Activated naive CD4-positive, alpha-beta T cell treated with anti-CD3 and anti-CD28 coated beads, Interleukin-2, amount 50 U/mL, for 72 hours (primary cell): ENCODE measurements at regions not wholly inside any gene's neighbourhood (a gene's known extent, or its start where the extent isn't known, plus 50 kb on each side); places are given as distances from the start of the nearest gene placed in this dataset.

Source experiments
- ATAC-seq, 2 donors: fragments of 150-1000 bp; cut with Tn5 transposase; 2 replicates each; pipeline ENCODE4 v1.10.0; 2021; ENCODE audit warnings: mild to moderate bottlenecking in 2 of 2, moderate library complexity in 2 of 2
- DNase-seq, 2 donors: peaks; one replicate each; pipeline ENCODE4 v3.0.0; 2021 to 2022; ENCODE audit warnings: low spot score in 2 of 2
- H3K27ac Mint-ChIP-seq, 2 donors: one replicate each; pipeline ENCODE4 v1.8.0; 2022; ENCODE audit warnings: mild to moderate bottlenecking in 2 of 2, mixed read lengths in 2 of 2
- H3K36me3 Mint-ChIP-seq, 2 donors: one replicate each; pipeline ENCODE4 v1.8.0; 2022; ENCODE audit warnings: mixed read lengths in 2 of 2
- H3K9me3 Mint-ChIP-seq, 2 donors: one replicate each; pipeline ENCODE4 v1.8.0; 2022; ENCODE audit warnings: mixed read lengths in 2 of 2

DNA sequence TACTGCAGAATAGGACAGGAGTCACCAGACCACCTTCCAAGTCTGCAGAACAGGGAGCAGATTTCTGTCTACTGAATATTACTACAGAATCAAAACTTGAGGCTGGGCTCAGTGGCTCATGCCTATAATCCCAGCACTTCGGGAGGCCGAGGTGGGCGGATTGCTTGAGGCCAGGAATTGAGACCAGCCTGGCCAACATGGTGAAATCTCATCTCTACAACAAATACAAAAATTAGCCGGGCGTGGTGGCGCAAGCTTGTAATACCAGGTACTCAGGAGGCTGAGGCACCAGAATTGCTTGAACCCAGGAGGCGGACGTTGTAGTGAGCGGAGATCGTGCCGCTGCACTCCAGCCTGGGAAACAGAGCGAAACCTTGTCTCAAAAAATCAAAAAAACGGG, 710.8 kb upstream of the WWC1 start:
- H3K9me3 Mint-ChIP-seq, result no peaks in the 10 kb centered on the region
- H3K27ac Mint-ChIP-seq, result no peak overlapping the region

DNA sequence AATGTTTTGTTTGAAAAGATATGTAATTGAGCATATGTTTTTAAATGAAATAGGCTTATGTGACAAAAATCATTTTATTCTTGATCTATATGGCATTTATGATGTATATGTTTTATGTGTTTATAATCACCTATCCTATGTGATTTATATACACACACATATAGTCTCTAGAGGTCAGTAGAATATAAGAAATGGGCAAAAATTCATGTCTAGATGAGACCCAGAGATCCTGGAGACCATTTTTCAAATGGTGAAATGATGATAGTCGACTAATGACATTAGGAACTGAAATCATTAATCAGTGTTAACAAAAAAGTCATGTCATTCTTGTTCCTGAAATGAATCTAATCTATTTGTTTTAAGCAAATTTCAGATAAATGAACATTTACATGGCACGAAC, 709.2 kb upstream of the WWC1 start:
- Mint-ChIP-seq H3K9me3 (no peaks in the 10 kb centered on the region), H3K36me3 (no peaks in the 10 kb centered on the region), H3K27ac (no peak overlapping the region)
- ATAC-seq, result no peak
- DNase-seq, result no peak

More for the DNA sequence above, 710.8 kb upstream of the WWC1 start:
- ATAC-seq, result no peak
- no peak for DNase-seq
- H3K36me3 Mint-ChIP-seq, result no peaks in the 10 kb centered on the region

DNA sequence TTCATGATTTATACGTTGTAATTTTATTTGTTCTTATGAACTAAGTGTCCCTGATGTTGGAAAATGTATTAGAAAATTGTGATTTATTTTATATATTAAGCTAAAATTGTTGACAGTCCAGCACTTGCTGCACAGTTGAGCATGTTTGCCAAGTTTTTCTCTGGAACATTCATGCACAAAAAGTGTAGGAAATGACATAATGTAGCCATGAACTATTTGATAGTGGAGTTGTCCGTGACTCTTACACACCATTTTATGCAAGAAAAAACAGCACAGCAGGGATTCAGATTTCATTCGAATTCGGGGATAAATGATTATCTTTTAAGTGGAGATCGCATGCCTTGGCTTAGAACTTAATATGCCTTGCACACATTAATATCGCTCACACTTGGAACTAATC, 708.6 kb upstream of the WWC1 start:
- ATAC-seq, result no peak
- H3K36me3 Mint-ChIP-seq, result no peaks in the 10 kb centered on the region
- no peak overlapping the region for H3K27ac Mint-ChIP-seq
- no peak for DNase-seq
- no peaks in the 10 kb centered on the region for H3K9me3 Mint-ChIP-seq

DNA sequence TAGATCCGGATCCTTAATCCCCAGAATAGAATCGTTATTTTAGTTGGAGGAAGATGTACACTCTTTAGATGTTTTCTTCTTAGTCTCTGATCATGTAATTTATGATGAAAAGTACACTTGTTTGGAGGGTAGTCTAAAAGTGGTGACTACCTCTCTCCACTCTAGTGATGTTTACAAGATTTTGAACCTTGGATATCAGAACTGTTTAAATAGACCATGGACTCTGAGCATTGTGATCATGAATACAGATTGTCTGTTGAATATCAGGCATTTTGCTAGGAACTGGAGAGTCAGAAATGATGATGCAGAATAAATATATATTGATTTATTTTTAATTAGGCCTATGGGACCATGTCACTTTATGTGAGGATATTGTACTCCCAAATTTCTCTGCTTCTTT, 706.3 kb upstream of the WWC1 start:
- Mint-ChIP-seq H3K9me3 (no peaks in the 10 kb centered on the region), H3K27ac (no peak overlapping the region), H3K36me3 (no peaks in the 10 kb centered on the region)
- DNase-seq, result no peak
- no peak for ATAC-seq

DNA sequence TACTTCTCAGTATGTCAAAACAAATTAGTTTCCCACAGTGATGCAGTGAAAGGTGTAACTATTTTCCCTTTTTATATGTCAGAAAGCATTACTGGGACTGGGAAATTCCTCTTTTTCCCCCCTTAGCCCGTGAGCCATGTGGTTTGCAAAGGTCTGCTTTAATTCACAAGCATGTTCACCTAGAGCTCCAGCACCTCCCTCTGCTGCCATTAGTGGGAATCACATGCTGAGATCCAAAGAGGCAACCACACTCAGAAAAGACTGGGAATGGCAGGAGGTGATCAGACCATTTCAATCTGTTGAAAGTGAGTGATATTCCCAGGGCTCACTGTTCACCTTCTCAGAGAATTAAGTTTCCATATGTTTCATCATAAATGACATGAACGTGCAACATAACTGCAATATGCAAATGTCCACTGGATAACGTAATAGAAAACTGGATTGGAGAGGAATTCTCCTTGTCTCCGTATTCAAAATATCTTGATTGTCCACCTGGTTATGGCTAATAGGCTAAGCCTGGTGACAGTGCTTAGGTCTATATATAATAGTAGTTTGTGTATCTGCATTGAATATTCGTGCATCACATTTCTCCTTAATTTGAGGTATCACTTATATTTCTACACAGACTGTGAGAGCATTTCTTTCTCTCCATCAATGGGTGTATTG, 703.5 kb upstream of the WWC1 start:
- DNase-seq (no peak), ATAC-seq (no peak)
- Mint-ChIP-seq H3K27ac (no peak overlapping the region), H3K36me3 (no peaks in the 10 kb centered on the region), H3K9me3 (no peaks in the 10 kb centered on the region)

DNA sequence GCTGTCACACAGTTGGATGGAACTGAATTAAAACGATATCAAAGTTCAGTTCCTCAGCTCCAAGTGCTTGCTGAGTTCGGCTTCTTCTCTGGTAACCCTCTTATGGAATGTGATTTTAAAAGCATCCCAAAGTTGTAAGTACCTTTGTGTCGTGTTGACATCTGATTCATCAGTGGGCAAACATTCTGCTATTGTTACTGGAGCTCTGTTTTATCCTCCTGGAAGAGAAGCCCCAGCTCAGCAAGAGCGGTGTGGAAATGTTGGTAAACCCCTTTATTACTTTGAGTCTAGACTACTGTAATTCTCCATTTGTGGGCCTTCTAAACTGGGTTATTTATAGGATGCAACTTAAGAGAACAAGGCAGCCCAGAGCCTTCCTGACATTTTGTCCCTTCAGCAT, 699.3 kb upstream of the WWC1 start:
- ATAC-seq (no peak), DNase-seq (no peak)
- Mint-ChIP-seq H3K9me3 (no peaks in the 10 kb centered on the region), H3K27ac (no peak overlapping the region), H3K36me3 (no peaks in the 10 kb centered on the region)

DNA sequence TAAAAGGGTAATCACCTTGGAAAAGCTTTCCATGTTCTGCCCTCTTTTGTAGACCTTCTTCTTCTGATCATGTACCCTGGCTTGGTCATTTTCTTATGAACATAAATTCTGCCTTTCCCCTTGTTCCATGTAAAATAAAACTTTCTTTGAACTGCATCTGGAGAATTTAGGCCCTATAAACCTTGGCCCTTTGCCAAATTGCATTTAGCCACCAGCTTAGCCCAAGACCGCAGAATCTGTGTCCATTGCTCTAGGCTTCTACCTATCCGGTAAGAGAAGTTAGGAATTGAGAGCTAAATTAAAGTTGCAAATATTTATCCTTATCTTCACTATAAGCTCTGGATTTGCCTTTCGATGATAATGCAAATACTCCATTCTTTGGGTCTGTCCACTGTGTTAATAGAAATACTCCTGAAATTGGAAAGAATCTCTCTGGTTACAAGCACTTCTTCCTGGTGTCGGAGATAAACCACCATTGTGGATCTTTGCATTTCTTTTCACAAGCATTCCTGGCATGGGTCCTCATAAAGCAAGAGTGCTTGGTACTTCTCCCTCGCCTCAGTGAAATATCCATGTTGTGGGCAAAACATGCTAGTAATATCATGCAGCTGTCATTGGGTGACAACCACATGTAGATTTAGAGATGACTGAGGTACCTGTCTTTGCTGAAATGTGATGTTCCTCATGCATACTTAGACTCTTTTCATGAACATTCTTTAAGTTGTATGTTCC, 698.0 kb upstream of the WWC1 start:
- ATAC-seq (no peak), DNase-seq (no peak)
- no peaks in the 10 kb centered on the region for H3K36me3 Mint-ChIP-seq
- no peak overlapping the region for H3K27ac Mint-ChIP-seq
- no peaks in the 10 kb centered on the region for H3K9me3 Mint-ChIP-seq

DNA sequence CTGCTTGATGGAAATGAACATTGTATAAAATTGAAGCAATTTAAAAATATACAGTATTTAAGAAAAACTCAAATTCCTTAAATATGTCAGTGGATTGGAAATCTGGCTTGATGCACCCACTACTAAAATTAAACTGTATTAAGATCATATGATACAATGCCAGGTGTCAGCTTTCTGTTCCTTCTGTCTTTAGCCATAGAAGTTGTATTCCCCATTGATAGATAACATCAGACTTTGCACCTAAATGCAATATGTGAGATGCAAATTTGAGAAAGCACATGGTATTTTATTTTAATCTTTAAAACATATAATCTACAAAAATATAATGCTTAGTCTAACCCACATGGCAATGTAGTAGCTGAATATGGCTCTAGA, 697.4 kb upstream of the WWC1 start:
- no peaks in the 10 kb centered on the region for H3K9me3 Mint-ChIP-seq
- ATAC-seq (no peak), DNase-seq (no peak)
- H3K27ac Mint-ChIP-seq, result no peak overlapping the region
- no peaks in the 10 kb centered on the region for H3K36me3 Mint-ChIP-seq

DNA sequence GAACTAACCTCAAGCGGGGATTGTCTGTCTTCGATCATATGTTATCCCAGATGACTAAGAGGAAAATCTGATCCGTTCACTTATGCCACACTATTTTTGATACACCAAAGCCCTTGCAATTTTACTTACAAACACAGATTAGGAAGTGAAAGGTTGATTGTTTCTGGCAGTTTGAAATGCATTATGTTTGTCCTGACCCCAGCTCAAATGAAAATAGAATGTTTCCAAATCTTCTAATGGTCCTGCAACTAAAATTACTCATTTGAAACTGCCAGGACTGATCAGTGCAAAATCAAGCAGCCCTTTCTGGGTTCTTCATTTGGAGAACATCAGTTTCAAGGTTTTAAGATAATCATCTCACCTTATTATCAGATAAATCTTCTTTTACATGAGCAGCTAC, 696.7 kb upstream of the WWC1 start:
- no peak for DNase-seq
- Mint-ChIP-seq H3K36me3 (no peaks in the 10 kb centered on the region), H3K9me3 (no peaks in the 10 kb centered on the region), H3K27ac (no peak overlapping the region)
- ATAC-seq, result no peak

DNA sequence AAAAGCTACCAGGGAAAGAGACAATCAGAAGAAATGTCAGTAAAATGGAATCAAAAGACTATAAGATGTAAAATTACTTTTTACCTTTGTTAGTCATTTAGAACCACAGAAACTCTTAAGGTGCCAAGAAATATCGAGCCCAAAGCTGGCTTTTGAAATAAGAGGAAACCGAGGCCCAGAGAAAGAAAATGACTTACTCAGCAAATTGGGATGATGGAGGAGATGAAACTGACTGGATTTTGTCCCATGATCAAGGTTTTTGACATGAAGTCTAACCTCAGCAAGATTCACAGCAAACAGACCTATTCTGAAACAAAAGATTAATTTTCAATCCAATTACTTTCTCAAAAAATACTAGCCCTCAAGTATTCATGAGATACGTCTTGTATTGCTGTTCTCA, 696.2 kb upstream of the WWC1 start:
- no peaks in the 10 kb centered on the region for H3K36me3 Mint-ChIP-seq
- DNase-seq, result no peak
- H3K9me3 Mint-ChIP-seq, result no peaks in the 10 kb centered on the region
- no peak for ATAC-seq
- no peak overlapping the region for H3K27ac Mint-ChIP-seq

DNA sequence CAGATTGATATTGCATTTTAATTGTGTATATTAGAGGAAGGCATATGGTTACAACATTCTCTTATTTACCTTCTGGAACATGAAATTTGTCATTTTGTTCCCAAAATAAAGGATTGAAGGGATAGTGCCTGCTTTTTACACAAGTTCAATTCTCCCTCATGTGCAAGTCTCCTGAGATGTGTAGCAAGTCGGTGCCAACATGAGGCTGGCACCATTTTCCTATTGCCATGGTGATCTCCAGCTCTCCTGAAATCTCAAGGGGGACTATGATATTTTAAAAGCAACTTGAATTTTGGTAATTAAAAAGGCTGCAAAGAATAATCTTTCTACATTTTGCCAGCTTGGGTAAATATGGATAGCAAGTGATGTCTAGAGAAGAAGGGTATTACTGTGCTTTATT, 693.3 kb upstream of the WWC1 start:
- H3K27ac Mint-ChIP-seq, result no peak overlapping the region
- no peak for ATAC-seq
- no peak for DNase-seq
- no peaks in the 10 kb centered on the region for H3K9me3 Mint-ChIP-seq
- no peaks in the 10 kb centered on the region for H3K36me3 Mint-ChIP-seq

DNA sequence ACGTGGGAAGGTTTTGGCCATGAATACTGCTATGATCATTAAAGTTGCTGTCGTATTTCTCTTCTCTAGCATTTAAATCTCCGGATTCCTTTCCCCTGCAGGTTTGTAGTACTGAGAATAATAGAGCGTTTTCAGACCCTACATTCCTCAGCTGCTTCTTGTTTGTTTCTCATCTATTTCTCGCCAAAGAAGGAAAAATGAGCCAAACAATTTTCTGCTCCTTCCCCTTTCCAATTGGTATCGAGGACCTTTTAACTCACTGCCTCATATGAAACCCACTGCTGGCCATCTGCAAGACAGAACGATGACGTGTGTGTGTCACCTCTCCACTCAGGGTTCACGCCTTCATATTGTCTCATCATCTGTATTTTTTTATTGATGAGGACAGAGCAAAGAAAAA, 689.4 kb upstream of the WWC1 start:
- ATAC-seq, result no peak
- no peak for DNase-seq
- no peaks in the 10 kb centered on the region for H3K9me3 Mint-ChIP-seq
- no peak overlapping the region for H3K27ac Mint-ChIP-seq
- no peaks in the 10 kb centered on the region for H3K36me3 Mint-ChIP-seq

DNA sequence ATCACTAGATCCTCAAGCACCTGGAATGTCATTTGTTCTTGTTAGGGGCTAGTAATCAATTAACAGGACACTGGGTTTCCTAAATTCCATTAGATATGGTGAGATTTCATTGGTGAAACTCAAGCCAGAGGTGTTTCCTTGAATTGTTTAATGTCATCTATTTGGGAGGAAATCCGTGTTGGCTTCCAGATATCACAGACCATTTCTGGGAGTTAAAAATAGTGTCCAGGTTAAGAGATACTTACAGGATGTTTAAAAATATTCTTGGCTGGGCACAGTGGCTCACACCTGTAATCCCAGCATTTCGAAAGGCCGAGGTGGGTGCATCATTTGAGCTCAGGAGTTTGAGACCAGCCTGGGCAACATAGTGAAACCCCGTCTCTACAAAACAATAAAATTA, 688.3 kb upstream of the WWC1 start:
- ATAC-seq (no peak), DNase-seq (no peak)
- H3K9me3 Mint-ChIP-seq, result no peaks in the 10 kb centered on the region
- H3K36me3 Mint-ChIP-seq, result no peaks in the 10 kb centered on the region
- no peak overlapping the region for H3K27ac Mint-ChIP-seq

DNA sequence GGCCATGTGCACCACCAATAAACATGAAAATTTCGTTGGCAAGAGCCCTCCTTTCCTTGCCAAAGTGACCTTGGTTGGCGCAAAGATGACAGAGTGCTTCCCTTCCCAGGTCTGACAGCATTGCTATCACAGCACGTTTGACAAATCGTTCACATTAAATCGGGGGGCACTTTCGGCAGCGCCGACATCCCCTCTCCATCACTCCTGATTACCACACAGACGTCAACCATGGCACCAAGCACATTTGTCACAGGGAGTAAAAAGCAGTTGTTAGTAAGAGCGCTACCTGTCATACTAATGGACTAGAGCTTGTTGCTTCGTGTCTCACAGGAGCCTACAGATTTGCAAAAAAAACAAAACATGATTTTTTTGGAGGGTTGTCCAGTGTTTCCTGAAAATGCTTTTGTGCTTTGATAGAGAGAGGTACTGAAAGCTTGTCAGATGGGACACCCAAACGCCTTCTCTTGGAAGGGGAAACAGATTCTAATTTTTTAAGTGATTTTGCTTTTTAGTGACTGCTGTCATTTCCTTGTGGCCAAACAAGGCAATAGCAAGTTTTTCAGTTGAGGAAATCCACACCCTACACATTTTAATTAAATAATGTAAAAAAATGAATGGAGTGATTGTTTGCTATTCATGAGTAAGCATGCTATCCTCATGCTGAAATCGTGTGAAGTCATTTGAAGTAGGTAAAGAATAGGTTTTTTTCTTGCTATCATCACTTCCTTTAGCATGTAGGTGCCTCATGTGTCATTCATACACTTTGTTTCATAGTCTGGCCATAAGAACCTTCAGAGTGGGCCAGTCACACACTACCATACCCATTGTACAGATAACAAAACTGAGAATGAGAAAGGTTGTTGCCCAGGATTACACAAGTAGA, 682.8 kb upstream of the WWC1 start:
- DNase-seq, result no peak
- Mint-ChIP-seq H3K27ac (no peak overlapping the region), H3K36me3 (no peaks in the 10 kb centered on the region)

DNA sequence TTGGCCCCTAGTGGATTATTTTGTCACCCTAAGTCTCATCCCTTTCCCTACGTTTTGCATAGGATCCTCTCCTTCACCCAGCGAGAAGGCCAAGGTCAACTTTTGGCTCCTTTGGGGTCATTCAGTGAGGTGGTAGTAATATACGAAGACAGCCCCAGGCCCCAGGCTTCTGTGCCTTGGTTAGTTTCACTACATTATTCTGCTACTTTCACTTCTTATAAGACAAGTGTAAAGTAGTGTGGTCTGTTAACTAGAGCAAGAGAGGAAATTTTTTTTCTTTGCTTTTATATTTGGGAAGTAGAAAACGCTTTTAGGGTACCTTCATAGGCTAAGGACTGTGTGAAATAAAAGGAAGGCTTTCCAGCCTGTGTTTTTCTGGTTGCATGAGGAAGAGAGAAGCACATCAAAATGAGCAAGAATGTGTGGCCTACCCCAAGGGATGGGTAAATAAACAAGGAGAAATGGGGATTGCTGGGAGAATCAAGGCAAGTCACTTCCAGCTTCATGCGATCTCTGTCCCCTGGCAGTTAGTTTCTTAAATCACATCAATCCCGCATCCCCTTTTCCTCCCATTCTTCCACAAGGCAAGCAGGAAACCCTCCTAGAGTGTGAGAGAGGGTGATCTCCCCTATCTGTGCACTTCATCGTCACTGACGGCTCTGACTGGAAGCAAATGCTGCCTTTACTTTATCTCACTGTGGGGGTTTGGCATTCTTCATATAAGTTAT, 677.0 kb upstream of the WWC1 start:
- Mint-ChIP-seq H3K27ac (no peak overlapping the region), H3K9me3 (peaks cover 0 to 5% of the 10 kb centered on the region in 2 donors), H3K36me3 (no peaks in the 10 kb centered on the region)
- DNase-seq (no peak), ATAC-seq (no peak)

More for the DNA sequence above, 682.8 kb upstream of the WWC1 start:
- no peak for ATAC-seq
- peaks cover 0 to 3% of the 10 kb centered on the region in 2 donors for H3K9me3 Mint-ChIP-seq

DNA sequence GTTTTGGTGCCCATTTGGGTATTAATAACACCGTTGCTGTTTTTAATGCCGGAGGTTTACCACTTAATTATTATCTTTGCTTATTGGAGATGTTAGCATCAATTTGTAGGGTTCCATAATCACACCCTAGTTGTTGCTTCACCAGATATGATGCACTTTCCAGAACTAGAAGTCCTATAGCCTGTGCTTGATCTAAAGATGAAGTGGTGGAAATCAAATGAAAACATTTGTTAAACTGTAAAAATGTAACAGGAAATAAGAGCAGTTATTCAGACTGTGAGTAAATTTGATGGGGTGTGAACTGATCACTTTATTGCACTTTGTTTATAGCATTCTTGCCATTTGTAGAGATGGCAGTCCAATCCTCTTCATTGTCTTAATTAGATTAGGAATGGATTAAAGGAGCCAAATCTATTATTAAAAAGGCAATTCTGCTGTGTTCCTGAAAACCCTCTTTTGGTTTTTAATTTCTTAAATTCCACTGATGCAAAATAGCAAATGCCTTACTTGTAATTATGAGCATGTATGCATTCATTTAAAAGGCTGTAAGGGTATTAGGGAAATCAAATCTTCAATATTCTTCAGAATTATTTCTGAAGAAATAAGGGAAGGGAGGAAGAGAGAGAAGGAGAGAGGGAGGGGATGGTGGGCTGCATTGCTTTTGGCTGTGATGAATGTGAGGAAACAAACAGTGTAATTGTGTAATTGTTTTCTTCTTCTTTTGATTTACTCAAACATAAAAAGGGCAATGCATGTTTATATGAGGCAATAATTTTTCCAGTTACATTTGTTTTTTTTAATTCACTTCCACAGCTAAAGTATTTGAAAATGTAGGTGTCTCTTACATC, 675.2 kb upstream of the WWC1 start:
- ATAC-seq, result no peak
- no peak for DNase-seq
- Mint-ChIP-seq H3K9me3 (peaks cover 3 to 10% of the 10 kb centered on the region in 2 donors), H3K27ac (no peak overlapping the region), H3K36me3 (no peaks in the 10 kb centered on the region)
